GM10266 (cell line): ENCODE measurements at regions not wholly inside any gene's neighbourhood (a gene's known extent, or its start where the extent isn't known, plus 50 kb on each side); places are given as distances from the start of the nearest gene placed in this dataset.

Experiments used
- DNase-seq: peaks from one replicate; pipeline ENCODE4 v3.0.0; 2012; ENCODE audit errors: extremely low spot score
- TF ChIP-seq, protein P1 (sequence below): IDR thresholded peaks from 2 replicates; pipeline ENCODE4 v1.5.1; 2012; ENCODE audit warnings: mild to moderate bottlenecking, low read depth; ENCODE audit not compliant: control insufficient read depth, insufficient read depth; ENCODE audit errors: missing control alignments

- DNase-seq: no peak
- TF ChIP-seq, protein P1, sequence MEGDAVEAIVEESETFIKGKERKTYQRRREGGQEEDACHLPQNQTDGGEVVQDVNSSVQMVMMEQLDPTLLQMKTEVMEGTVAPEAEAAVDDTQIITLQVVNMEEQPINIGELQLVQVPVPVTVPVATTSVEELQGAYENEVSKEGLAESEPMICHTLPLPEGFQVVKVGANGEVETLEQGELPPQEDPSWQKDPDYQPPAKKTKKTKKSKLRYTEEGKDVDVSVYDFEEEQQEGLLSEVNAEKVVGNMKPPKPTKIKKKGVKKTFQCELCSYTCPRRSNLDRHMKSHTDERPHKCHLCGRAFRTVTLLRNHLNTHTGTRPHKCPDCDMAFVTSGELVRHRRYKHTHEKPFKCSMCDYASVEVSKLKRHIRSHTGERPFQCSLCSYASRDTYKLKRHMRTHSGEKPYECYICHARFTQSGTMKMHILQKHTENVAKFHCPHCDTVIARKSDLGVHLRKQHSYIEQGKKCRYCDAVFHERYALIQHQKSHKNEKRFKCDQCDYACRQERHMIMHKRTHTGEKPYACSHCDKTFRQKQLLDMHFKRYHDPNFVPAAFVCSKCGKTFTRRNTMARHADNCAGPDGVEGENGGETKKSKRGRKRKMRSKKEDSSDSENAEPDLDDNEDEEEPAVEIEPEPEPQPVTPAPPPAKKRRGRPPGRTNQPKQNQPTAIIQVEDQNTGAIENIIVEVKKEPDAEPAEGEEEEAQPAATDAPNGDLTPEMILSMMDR: no peak
Measured at GRCh38 chrX:39650768-39651347, 446.9 kb downstream of the BCOR start.

- DNase-seq: peak; percentile 9
- TF ChIP-seq, protein P1: peak; percentile 32
Measured at GRCh38 chrX:39652336-39652735, 445.4 kb downstream of the BCOR start.

DNA sequence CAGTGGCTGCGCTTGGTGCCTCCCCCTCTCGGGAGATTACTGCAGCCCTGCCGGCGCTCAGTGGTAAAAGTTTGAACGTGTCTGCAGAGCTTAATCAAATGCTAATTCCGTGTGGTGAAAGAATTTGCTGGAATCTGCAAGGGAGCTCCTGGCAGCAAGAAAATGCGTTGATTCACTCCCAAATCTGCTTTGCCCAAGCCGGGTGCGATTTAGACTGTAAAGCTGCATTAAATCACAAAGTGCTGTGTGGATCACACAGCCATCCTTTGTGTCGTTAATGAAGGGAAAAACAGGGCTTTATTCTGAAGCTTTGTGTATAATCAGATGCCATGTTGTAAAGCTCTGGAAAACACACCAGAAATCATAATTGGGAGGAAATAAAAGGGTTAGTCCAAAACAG is 444.1 kb downstream of the BCOR start:
- DNase-seq: no peak
- TF ChIP-seq, protein P1: no peak

DNA sequence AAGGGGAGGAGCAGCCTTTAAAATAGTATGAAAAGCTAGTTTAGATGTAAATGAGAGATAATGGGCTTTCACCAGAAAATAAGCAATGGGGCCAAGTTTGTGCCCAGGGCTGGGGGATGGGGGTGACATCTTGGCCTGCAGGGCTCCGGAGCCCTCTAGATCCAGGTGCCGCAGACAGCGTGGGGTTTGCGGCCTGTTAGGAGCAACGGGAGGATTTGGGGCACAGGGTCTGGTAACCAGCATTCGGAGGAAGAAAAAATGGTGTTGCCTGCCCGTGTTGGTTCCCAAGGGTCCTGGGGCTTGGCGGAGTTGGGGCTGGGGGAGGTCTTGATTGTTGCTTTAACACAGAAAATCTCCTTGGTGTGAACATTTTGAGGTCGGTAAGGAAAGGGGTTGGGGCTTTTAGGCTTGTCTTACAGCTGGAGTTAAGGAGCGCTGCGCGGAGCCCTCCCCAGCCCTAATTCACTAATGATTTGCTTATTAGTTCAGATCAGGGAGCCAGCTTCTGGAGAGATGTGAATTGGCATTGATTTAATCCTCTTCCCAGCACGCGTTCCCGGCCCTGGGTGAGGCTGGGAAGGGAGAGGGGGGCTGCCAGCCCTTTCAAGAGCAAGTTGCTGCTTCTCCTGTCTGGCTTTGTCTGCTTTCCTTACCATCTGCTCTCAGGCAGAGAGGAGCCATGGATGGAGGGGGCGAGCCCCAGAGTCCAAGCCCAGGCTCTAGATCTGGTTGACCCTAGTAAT is 443.4 kb downstream of the BCOR start:
- no peak for DNase-seq
- TF ChIP-seq, protein P1: no peak

- TF ChIP-seq, protein P1: no peak
- no peak for DNase-seq
Measured at GRCh38 chrX:39654952-39655351, 442.8 kb downstream of the BCOR start.

DNA sequence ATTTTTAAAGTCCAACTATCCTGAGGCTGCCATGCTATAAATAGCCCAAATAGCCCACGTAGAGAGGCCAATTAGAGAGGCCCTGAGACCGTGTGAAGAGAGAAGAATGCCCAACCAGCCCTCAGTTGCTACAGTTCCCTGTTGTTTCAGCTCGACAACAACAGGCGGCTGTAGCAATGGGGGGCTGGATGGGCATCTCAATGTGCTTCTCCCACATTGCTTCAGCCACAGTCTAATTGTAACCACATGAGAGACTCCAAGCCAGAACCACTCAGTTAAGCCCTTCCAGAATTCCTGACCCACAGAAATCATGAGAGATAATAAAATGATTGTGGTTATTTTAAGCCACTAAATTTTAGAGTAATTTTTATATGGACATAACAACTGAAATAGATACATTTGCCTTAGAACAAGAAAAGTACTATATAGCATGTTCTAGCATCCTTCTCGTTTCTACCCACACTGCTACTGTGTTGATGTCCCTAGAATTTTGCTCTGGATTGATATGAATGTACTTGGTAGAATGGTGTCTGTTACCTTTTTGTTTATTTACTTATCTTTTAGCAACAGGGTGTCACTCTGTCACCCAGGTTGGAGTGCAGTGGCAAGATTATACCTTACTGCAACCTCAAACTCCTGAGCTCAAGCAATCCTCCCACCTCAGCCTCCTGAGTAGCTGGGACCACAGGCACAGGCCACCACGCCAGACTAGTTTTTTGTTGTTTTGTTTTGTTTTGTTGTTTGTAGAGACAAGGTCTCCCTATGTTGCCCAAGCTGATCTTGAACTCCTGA is 436.4 kb downstream of the BCOR start:
- no peak for DNase-seq
- TF ChIP-seq, protein P1: no peak
